ENCODE measurements at regions not wholly inside any gene's neighbourhood (a gene's known extent, or its start where the extent isn't known, plus 50 kb on each side); places are given as distances from the start of the nearest gene placed in this dataset.

GRCh38 chr10:45180507-45180906 lies 134.9 kb downstream of the OR13A1 start:
- Histone ChIP-seq H3K27me3 (no peaks in the 10 kb centered on the region), H3K27ac (no peak overlapping the region), H3K36me3 (no peaks in the 10 kb centered on the region), H3K4me1 (no peaks in the 10 kb centered on the region), H3K4me3 (no peak overlapping the region), H3K9me3 (no peaks in the 10 kb centered on the region)
- TF ChIP-seq POLR2A (IDR thresholded peaks at IDR 0.05), result no peak
- TF ChIP-seq CTCF (IDR thresholded peaks at IDR 0.05 in 4 of 5, conservative IDR thresholded peaks at IDR 0.05 in 1 of 5), result no peak
- intact Hi-C loops (cut with DNase I; ENCODE audit: low total_unique reads), result no loop called here
- ATAC-seq (no peak), DNase-seq (no peak)
- in situ Hi-C loops (cut with MboI; ENCODE audit: low sequenced_read_pairs in 4 of 4), result no loop called here

GRCh38 chr10:45180946-45181875 lies 134.2 kb downstream of the OR13A1 start:
- Histone ChIP-seq H3K27me3 (no peaks in the 10 kb centered on the region), H3K9me3 (no peaks in the 10 kb centered on the region), H3K4me3 (no peak overlapping the region), H3K27ac (no peak overlapping the region), H3K36me3 (no peaks in the 10 kb centered on the region), H3K4me1 (no peaks in the 10 kb centered on the region)
- DNase-seq (no peak), ATAC-seq (no peak)
- TF ChIP-seq CTCF (IDR thresholded peaks at IDR 0.05 in 4 of 5, conservative IDR thresholded peaks at IDR 0.05 in 1 of 5), result no peak
- no peak for TF ChIP-seq POLR2A (IDR thresholded peaks at IDR 0.05)
- in situ Hi-C loops (cut with MboI; ENCODE audit: low sequenced_read_pairs in 4 of 4) (no loop called here), intact Hi-C loops (cut with DNase I; ENCODE audit: low total_unique reads) (no loop called here)

GRCh38 chr10:45183174-45183573 lies 132.2 kb downstream of the OR13A1 start:
- Histone ChIP-seq H3K27me3 (no peaks in the 10 kb centered on the region), H3K9me3 (no peaks in the 10 kb centered on the region), H3K4me1 (no peaks in the 10 kb centered on the region), H3K4me3 (no peak overlapping the region), H3K36me3 (no peaks in the 10 kb centered on the region), H3K27ac (no peak overlapping the region)
- DNase-seq, result no peak
- ATAC-seq, result no peak
- no peak for TF ChIP-seq POLR2A (IDR thresholded peaks at IDR 0.05)
- TF ChIP-seq CTCF (IDR thresholded peaks at IDR 0.05 in 4 of 5, conservative IDR thresholded peaks at IDR 0.05 in 1 of 5), result no peak
- in situ Hi-C loops (cut with MboI; ENCODE audit: low sequenced_read_pairs in 4 of 4), result no loop called here
- intact Hi-C loops (cut with DNase I; ENCODE audit: low total_unique reads), result no loop called here

- no peak for ATAC-seq
- Histone ChIP-seq H3K36me3 (no peaks in the 10 kb centered on the region), H3K4me1 (no peaks in the 10 kb centered on the region), H3K27me3 (no peaks in the 10 kb centered on the region), H3K27ac (no peak overlapping the region), H3K4me3 (no peak overlapping the region), H3K9me3 (no peaks in the 10 kb centered on the region)
- DNase-seq, result no peak
- TF ChIP-seq POLR2A (IDR thresholded peaks at IDR 0.05) (no peak), CTCF (IDR thresholded peaks at IDR 0.05 in 4 of 5, conservative IDR thresholded peaks at IDR 0.05 in 1 of 5) (no peak)
- intact Hi-C loops (cut with DNase I; ENCODE audit: low total_unique reads) (no loop called here), in situ Hi-C loops (cut with MboI; ENCODE audit: low sequenced_read_pairs in 4 of 4) (no loop called here)
Measured at GRCh38 chr10:45197816-45198485, 117.5 kb downstream of the OR13A1 start.
